Colonic mucosa (tissue), 4 donors: ENCODE measurements at regions not wholly inside any gene's neighbourhood (a gene's known extent, or its start where the extent isn't known, plus 50 kb on each side); places are given as distances from the start of the nearest gene placed in this dataset.
A peak's percentile ranks its signal among the peaks of the same experiment; 100 is the strongest.

Source experiments
- DNase-seq: peaks from one replicate; pipeline ENCODE4 v3.0.0-alpha.2; 2020
- H3K27ac ChIP-seq: fragments of 200-600 bp; one replicate; pipeline ENCODE4 v1.8.0; 2021
- H3K27me3 ChIP-seq: fragments of 200-600 bp; one replicate; pipeline ENCODE4 v1.8.0; 2021
- H3K36me3 ChIP-seq: fragments of 200-600 bp; one replicate; pipeline ENCODE4 v1.8.0; 2021
- H3K4me1 ChIP-seq: fragments of 200-600 bp; one replicate; pipeline ENCODE4 v1.8.0; 2021; ENCODE audit warnings: mild to moderate bottlenecking
- H3K4me3 ChIP-seq: fragments of 200-600 bp; one replicate; pipeline ENCODE4 v1.8.0; 2021
- H3K9ac ChIP-seq, 2 donors: one replicate each; pipeline ENCODE4 v1.7.0; 2013; ENCODE audit warnings: control low read depth in 2 of 2, low read depth in 2 of 2, low read length in 2 of 2
- H3K9me3 ChIP-seq: fragments of 200-600 bp; one replicate; pipeline ENCODE4 v1.8.0; 2021
- intact Hi-C: fragments of 100-400 bp; cut with DNase I; formaldehyde crosslinking; loops from one replicate; pipeline ENCODE4 v1.14.1; 2022
- TF ChIP-seq, protein P1 (sequence below): fragments of 200-600 bp; IDR thresholded peaks from one replicate; pipeline ENCODE4 v1.8.0; 2022; ENCODE audit warnings: antibody characterized with exemption, mild to moderate bottlenecking
- donor health status: healthy.
- donor health status: DM: no; HTN: no; CAD: no.
- donor health status: DM: no; HTN: no; CAD: no.

DNA sequence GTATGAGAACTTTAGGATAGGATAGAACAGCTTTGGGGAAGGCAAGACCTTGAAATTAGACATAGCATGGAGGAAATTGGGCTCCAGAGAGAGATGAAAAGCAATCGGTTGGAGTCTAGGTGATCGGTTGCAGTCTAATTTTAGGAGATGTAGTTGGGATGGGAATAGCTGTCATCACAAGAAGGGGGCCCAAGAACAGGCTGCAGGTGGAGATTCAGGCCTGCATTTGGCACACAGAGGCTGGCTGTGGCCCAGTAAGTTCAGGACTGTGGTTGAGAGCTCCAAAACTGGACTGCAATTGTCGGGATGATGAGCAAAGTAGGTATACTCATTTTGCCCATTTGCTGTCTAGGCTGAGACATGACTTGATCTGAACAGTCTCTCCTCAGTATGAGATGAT is 301.3 kb upstream of the B3GALT2 start:
- no peaks in the 10 kb centered on the region for H3K9me3 ChIP-seq
- H3K27ac ChIP-seq: no peak overlapping the region
- no peak for DNase-seq
- H3K27me3 ChIP-seq: no peaks in the 10 kb centered on the region
- H3K4me1 ChIP-seq: no peaks in the 10 kb centered on the region
- no peaks in the 10 kb centered on the region for H3K36me3 ChIP-seq
- H3K9ac ChIP-seq: no peak overlapping the region
- H3K4me3 ChIP-seq: no peak overlapping the region
- TF ChIP-seq, protein P1, sequence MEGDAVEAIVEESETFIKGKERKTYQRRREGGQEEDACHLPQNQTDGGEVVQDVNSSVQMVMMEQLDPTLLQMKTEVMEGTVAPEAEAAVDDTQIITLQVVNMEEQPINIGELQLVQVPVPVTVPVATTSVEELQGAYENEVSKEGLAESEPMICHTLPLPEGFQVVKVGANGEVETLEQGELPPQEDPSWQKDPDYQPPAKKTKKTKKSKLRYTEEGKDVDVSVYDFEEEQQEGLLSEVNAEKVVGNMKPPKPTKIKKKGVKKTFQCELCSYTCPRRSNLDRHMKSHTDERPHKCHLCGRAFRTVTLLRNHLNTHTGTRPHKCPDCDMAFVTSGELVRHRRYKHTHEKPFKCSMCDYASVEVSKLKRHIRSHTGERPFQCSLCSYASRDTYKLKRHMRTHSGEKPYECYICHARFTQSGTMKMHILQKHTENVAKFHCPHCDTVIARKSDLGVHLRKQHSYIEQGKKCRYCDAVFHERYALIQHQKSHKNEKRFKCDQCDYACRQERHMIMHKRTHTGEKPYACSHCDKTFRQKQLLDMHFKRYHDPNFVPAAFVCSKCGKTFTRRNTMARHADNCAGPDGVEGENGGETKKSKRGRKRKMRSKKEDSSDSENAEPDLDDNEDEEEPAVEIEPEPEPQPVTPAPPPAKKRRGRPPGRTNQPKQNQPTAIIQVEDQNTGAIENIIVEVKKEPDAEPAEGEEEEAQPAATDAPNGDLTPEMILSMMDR: no peak
- intact Hi-C loops: no loop called here

DNA sequence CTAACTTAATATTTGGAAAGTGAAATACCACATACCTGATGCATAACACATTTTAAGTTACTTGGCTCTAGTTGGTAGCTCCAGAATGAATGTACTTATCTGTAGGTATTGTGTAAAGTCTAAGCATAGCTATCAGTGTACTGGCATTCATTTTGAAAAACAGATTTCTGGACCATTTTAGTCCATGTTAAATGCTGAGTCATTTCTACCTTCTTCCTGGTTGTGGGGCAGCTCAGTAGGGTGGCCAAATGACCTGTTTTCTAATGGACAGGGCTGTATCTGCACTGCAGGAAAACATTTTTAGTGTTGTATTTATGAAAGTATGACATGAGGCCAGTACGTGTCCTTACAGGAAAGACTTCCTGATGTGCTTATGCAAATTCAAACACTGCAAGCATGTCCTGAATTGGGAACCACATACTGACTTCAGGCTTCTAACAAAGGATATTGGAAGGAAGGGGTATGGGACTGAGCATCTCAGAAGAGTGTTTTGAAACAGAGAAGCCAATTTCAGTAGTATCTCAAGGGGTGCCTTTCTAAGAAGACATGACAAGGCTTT is 300.3 kb upstream of the B3GALT2 start:
- H3K9me3 ChIP-seq: no peaks in the 10 kb centered on the region

DNA sequence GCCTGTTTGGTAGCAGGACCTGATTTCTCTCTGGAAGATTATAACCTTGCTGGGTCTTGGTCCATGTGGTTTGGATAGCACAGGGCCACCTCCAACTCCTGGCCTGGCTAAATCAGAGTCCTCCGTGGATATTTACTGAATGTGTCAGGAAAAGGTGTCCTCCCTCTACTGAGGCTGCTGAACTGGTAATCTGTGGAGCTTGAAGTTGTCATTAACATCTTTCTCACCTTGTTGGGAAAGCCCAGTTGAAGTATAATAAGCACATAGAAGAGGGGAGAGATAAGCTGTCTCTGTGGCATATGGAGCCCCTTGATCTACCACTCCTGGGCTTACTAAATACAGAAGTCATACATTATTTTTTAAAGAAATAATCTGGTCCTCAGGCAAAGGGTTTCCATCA is 294.3 kb upstream of the B3GALT2 start:
- TF ChIP-seq, protein P1: no peak
- Histone ChIP-seq H3K36me3 (no peaks in the 10 kb centered on the region), H3K4me1 (no peaks in the 10 kb centered on the region), H3K4me3 (no peak overlapping the region), H3K9me3 (no peaks in the 10 kb centered on the region), H3K27me3 (no peaks in the 10 kb centered on the region), H3K27ac (no peak overlapping the region), H3K9ac (no peak overlapping the region)
- DNase-seq: no peak
- intact Hi-C loops: no loop called here

More for the DNA sequence above, 300.3 kb upstream of the B3GALT2 start:
- intact Hi-C loops: no loop called here
- no peak for DNase-seq
- no peaks in the 10 kb centered on the region for H3K36me3 ChIP-seq
- no peak overlapping the region for H3K9ac ChIP-seq
- no peaks in the 10 kb centered on the region for H3K27me3 ChIP-seq
- no peak overlapping the region for H3K27ac ChIP-seq
- H3K4me1 ChIP-seq: no peaks in the 10 kb centered on the region
- H3K4me3 ChIP-seq: no peak overlapping the region
- TF ChIP-seq, protein P1: no peak

GRCh38 chr1:193479187-193479586 is 292.8 kb upstream of the B3GALT2 start:
- intact Hi-C loops: no loop called here
- Histone ChIP-seq H3K9me3 (no peaks in the 10 kb centered on the region), H3K27me3 (no peaks in the 10 kb centered on the region), H3K36me3 (no peaks in the 10 kb centered on the region), H3K9ac (no peak overlapping the region), H3K4me1 (no peaks in the 10 kb centered on the region), H3K4me3 (no peak overlapping the region), H3K27ac (no peak overlapping the region)
- DNase-seq: peak; percentile 36
- TF ChIP-seq, protein P1: no peak

GRCh38 chr1:193476748-193477147 is 290.3 kb upstream of the B3GALT2 start:
- no peak overlapping the region for H3K4me3 ChIP-seq
- no peak for DNase-seq
- H3K36me3 ChIP-seq: no peaks in the 10 kb centered on the region
- no peak overlapping the region for H3K9ac ChIP-seq
- no peaks in the 10 kb centered on the region for H3K9me3 ChIP-seq
- H3K27ac ChIP-seq: no peak overlapping the region
- no peaks in the 10 kb centered on the region for H3K4me1 ChIP-seq
- TF ChIP-seq, protein P1: no peak
- intact Hi-C loops: no loop called here
- H3K27me3 ChIP-seq: no peaks in the 10 kb centered on the region

- H3K4me1 ChIP-seq: no peaks in the 10 kb centered on the region
- no peak for DNase-seq
- H3K9me3 ChIP-seq: no peaks in the 10 kb centered on the region
- intact Hi-C loops: no loop called here
- TF ChIP-seq, protein P1: no peak
- no peak overlapping the region for H3K4me3 ChIP-seq
- H3K9ac ChIP-seq: no peak overlapping the region
- H3K27me3 ChIP-seq: no peaks in the 10 kb centered on the region
- H3K27ac ChIP-seq: no peak overlapping the region
- H3K36me3 ChIP-seq: no peaks in the 10 kb centered on the region
Measured at GRCh38 chr1:193473932-193474331, 287.5 kb upstream of the B3GALT2 start.
